Activated T-helper 1 cell treated with anti-CD3 and anti-CD28 coated beads, Interleukin-2, amount 50 U/mL, for 16 hours (primary cell): ENCODE measurements at regions not wholly inside any gene's neighbourhood (a gene's known extent, or its start where the extent isn't known, plus 50 kb on each side); places are given as distances from the start of the nearest gene placed in this dataset.
"Not testable (repeated sequence)": the region's sequence is repeated elsewhere in the genome, so short reads cannot be mapped to it uniquely, and the experiment has no call there.

Experiments
- DNase-seq, 2 donors: peaks; one replicate each; pipeline ENCODE4 v3.0.0-alpha.2; 2020; ENCODE audit warnings: low read depth in 1 of 2, low spot score in 1 of 2

DNA sequence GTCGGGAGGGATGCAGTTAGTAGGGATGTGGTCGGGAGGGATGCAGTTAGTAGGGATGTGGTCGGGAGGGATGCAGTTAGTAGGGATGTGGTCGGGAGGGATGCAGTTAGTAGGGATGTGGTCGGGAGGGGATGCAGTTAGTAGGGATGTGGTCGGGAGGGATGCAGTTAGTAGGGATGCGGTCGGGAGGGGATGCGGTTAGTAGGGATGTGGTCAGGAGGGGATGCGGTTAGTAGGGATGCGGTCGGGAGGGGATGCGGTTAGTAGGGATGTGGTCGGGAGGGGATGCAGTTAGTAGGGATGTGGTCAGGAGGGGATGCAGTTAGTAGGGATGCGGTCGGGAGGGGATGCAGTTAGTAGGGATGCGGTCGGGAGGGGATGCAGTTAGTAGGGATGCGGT is 96.2 kb downstream of the BDH1 start:
- not testable (repeated sequence) for DNase-seq

DNA sequence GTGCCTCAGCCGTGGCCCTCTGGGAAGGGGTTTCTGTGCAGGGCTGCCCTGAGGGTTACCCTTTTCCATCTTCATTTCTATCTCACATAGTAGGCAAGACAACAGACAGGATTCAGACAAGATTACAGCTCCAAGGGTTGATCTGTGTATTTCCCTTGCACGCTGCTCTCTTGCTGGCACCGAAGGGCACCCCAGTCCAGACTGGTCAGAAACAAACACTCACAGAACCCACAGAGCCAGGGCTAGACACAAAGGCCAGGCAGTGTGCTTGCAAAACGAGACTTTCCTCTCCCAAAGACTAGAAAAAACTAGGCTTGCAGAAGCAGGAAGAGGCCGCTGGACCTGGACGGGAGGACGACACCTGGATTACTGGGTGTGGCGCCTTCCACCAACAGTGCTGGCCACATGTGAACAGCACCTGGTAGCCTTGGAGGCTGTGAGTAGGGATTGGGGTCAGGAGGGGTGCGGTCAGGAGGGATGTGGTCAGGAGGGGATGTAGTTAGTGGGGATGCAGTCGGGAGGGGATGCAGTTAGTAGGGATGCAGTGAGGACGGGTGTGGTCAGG is 96.8 kb downstream of the BDH1 start:
- DNase-seq: no peak

DNA sequence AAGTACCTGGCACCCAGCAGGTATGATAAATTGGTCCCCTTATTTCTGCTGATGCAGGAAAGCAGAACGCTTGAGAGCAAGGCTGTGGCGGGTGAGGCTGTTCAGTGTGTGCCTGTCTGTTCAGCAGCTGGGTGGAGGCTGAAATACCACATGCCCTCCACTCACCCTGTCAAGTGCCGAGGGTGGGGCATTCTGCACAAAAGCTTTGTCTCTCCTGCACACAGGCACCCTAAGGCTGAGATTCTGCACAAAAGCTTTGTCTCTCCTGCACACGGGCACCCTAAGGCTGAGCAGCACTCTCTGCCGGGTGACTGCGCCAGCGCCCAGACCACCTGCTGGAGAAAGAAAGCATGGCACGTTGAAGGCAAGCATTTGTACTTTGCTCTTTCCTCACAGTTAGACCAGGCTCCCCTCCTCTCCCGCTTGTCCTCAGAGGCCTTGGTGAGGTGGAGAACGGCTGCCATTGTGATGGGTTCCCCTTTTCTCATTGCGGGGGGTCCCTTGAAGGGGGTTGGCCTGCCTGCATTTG is 97.5 kb downstream of the BDH1 start:
- peak in 1 of 2 donors; percentile 7 for DNase-seq

DNA sequence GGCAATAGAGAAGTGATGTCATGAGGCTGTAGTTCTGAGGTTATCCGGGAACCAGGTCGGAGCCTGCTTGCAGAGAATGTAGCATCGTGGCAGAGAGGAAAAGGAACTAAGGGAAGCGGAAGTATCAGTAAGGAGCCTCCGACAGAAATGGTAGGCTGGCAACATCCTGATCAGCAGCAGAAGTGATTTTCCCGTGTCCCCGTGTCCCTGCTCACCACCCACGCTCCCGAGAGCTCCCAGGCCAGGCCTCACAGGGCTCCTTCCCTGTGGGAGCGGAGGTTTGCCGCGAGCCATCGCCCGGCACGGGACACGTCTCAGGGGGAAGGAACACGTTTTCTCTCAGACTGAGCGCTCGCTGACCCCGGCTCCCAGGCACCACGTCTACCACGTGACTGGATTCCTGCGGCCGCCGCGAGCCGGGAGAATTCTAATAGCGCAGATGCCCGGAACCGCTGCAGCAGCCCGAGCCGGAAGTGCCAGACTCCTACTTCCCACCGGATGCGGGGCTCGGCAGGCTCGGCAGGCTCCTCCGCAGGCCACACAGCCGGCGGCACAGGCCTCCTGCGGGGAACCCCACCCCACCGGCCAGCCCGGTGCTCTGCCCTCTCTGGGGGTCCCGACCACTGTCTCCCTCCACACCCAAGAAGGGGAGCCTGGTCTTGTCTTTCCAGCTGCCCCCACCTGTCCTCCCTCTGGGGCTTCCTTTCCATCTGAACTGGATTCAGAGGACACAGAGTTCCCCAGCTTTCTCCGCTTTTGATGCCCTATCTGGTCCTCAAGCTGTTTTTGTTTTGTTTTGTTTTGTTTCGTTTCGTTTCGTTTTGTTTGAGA is 99.3 kb downstream of the BDH1 start:
- peak in 1 of 2 donors; percentile 5 for DNase-seq

DNA sequence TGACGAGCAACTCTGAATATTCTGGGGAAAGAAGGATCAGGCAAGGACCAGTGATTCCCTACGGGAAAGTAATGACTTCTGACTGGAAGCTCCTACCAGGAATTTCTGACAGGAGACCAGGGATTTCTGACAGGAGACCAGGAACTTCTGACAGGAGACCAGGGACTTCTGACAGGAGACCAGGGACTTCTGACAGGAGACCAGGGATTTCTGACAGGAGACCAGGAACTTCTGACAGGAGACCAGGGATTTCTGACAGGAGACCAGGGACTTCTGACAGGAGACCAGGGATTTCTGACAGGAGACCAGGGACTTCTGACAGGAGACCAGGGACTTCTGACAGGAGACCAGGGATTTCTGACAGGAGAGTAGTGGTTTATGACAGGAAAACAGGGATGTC is 100.9 kb downstream of the BDH1 start:
- not testable (repeated sequence) for DNase-seq

DNA sequence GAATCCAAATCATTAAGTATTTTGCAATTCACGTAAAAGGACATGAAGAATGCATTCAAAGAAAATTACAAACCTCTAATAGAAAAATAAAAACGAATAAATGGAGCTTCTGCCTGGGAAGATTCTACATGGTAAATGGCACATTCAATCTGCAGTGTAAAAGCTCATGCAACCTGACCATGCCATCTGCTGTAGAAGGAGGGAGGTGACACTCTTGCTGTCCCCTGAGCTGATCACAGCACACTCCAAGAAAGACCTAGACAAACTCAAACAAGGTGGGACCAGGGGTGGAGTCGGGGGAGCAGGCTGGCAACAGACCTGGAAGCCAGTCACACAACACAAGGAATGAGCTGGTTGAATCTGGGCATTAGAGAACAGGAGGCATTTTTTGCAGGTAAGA is 101.8 kb downstream of the BDH1 start:
- no peak for DNase-seq

DNA sequence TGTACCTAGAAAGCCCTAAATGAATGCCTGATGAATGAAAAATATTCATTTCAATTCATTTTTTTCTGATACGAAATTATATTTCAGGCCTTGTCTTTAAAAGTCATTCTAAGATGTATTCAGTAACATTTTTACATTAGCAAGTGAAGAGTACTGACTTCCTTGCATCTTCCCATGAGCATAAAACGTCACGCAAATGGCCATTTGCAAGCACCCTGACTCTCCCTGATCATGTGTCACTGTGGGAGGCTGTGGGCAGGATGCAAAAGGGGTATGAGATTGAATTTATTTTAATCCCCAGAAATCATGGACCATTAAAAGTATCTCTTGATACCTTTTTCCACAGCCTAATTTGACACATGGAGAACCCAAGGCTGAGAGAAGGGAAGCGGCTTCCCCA is 105.0 kb downstream of the BDH1 start:
- no peak for DNase-seq

DNA sequence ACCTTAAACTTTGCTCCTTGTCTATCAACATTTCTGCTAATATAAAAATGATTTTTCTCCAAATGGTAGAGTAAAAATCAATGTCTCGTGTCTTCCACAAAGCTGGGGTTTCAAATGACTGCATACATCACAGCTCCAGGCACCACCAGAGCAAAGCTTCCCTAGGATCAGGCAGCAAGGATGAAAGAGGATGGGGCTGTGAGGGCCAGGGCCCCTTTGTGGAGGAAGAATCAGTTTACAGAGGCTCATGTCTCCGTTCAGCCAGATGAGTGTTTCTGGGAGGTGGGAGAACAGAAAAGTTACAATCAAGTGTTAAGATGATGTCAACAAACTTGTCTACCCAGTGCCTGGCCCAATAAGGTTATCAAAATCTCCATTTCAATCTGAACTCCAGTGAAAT is 105.5 kb downstream of the BDH1 start:
- no peak for DNase-seq

DNA sequence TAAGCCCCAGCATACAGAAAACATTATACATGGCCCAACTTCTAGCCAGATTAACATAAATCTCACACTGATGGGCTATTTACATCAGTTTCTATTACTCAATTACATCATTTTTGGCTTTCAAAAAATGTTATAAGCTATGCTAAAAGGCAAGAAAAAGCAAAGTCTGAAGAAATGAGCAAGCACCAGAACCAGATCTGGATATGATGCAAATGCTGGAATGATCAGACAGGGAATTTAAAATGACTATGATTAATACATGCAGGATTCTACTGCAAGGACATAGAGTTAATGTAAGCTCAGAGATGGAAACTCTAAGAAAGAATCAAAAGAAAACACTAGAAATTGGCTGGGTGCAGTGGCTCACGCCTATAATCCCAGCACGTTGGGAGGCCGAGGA is 106.6 kb downstream of the BDH1 start:
- DNase-seq: not testable (repeated sequence)

DNA sequence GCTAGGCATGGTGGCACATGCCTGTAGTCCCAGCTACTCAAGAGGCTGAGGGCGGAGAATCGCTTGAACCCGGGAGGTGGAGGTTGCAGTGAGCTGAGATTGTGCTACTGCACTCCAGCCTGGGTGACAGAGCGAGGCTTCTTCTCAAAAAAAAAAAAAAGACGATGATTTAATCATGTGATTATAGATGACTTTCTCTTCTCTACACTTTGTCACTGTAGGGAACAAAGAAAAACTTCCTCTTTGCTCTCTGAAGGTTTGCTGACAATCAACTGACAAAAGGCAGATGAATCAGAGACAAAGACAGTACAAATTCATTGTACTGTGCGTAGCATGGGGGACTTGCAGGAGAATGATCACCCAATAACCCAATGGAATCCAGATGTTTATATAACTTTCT is 108.0 kb downstream of the BDH1 start:
- not testable (repeated sequence) for DNase-seq

DNA sequence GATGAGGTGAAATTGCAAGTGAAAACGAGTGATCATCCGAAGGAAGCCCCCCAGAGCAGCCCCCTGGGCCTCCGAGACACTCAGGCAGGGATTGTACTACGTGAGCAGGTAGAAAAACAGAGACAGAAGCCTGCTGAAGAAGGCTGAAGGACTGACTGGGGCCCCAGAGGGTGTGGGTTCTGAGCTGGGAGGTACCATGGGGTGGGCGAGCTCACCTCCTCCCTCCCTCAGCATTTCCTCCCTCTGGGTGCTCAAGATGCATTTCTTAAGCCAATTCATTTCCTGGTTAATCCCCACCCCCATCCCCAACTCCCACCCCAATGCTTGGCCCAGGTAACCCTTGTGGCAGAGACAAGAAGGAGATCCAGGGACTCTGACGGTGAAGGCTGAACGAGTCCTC is 108.7 kb downstream of the BDH1 start:
- DNase-seq: no peak

DNA sequence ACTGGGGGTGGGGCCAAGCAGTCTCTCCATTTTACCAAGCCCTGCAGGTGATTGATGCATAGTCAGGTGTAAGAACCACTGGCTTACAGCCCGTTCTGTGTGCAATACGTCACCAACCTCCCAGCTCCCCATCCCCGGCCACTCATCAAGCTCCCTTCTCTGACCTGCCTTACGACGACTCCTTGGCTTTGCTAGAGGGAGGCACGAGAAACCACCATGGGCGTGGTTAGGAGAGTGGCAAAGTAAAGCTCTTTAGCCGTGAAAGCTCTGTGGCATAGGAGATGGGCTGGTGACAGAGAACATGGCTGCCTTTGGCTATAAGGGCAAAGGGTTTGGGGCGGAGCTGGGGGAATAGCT is 109.1 kb downstream of the BDH1 start:
- no peak for DNase-seq

DNA sequence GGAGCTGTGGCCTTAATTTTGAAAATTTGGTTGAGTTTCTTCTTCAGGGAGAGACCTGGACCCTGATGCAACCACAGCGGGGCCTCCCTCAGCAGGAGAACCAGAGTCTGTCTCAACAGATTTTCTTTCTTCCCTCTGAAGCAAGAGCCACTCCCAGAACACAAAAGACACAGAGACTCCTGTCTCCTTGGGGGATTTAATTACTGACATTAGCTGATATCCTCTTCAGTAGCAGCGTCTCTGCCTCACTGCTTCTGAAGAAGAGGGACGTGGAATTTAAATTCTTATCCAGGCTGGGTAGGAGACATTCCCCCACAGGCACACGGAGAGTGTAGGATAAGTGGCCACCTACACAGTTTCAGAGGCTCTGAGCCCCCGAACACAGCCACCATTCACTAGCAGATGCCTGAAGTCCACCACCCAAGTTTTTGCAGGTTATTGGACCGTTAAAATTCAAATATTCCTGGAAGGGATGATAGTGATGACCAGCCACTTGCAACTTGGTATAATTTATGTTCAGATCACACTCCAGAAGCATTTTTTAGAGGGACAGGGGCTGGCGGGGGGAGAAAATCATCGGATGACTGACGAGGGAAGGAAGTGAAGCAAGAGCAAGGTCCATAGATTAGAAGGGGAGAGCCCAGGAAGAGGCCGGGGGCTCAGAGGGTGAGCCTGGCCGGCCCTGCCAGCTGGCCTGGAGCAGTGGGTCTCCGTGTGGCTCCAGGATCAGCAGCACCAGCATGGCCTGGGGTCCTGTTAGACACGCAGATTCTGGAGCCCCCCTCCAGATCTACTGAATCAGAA is 109.7 kb downstream of the BDH1 start:
- DNase-seq: no peak

DNA sequence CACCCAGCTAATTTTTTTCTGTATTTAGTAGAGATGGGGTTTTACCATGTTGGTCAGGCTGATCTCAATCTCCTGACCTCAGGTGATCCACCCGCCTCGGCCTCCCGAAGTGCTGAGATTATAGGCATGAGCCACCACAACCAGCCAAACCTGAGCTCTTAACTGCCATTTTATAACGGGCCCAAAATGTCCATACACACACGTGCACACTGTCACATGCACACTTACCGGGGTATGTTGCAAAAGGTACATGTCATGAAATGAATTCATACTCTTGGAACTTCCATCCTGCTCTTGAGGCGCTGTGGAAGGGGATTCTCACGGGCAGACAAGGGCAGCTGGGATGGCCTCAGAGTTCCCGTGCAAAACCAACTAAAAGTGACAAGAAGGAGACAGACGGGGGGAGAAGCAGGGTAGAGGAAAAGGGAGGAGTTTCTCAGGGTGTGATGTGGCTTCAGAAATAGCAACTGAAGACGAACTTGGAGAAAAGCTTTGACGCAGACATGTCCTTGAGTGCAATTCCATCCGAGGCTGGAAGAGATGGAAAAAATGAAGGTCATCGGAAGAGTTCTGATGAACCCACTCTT is 110.9 kb downstream of the BDH1 start:
- DNase-seq: no peak

DNA sequence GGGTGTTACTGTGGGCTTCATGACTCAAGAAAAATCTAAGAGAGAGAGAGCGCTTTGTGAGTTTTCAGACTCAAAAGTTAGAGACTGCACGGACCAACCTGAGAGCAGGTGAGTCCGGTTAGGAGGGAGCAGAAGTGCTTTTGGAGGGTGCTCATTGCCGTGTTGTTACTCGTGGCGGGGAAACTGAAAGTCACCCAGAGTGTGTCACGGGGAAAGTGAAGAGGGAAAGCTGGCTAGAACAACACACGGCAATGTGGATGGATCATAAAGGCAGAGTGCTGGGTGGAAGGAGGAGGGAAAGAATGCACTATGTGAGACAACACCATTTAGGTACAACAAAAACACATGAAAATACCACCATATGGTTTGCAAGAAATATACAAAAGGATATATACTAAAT is 112.3 kb downstream of the BDH1 start:
- DNase-seq: no peak

DNA sequence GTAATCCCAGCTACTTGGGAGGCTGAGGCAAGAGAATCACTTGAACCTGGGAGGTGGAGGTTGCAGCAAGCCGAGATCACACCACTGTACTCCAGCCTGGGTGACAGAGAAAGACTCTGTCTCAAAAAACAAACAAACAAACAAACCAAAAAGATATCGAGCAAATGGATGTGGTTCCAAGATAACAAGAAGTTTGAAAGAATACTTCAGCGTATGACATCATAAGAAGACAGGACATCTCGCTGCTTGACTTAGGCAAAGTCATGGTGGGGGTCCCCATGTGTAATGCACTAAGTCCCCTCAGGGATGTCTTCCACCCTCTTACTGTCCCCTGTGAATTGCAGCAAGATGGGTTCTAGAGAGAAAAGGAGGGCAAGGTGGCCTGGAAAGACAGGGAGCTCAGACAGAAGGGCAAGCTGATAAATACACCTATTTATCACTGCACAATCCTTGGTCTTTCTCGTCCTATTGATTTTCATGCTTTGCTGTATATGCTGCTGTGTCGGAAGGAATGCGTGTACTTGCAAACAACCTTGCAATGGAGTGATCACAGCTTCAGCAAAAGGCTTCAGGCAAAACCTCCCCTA is 115.0 kb downstream of the BDH1 start:
- DNase-seq: no peak

DNA sequence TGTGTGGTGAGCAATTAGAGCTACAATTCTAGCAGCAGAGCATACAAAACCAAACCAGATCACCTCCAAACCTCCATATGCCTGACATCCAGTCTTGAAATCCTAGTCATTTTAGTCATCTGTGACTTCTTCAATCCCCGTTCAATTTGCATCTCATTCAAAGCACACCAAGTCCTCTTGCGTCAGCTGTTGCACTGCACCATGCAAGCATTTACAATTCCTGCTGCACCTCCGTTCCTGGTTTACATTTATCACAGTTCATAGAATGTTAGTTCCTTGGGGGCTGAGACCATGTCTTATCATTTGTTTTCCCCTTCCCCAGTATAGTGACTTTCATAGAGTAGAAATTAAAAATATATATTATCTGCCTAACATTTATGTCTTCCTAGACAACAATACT is 116.9 kb downstream of the BDH1 start:
- DNase-seq: no peak

DNA sequence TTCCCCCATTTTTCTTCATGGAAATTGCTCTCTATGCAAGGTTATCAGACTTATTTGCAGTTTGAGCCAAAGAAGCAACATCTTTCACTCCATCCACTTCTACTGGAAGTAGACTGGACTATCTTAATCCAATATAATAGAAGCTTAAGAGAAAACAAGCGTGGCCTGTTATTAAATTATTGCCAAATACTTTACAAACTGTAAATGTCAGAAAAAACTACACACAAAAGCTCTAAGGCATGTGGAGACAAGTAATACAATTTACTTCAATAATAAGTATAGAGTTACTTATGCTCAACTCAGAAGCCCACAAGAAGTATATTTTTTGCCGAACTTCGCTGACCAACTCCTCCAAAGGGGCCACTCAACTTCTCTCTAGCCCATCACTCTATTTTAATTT is 120.3 kb downstream of the BDH1 start:
- no peak for DNase-seq

DNA sequence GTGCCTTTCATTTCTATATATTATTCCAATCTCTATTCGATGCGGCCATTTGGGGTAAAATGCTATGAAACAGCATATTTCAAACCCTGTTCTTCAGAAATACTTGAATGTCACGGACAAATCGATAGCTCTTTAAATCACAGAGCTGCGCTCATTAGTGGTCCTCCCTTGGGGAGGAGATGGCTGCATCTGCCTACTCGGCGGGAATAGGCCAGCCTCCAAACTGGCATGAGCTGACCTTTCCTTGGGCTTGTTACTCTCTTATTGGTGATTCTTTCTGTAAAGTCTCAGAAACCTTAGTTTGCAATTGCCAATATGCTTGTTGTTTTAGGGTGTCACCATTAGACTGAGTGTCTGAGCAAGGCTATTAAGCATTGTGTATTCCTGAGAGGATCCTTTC is 120.9 kb downstream of the BDH1 start:
- no peak for DNase-seq

DNA sequence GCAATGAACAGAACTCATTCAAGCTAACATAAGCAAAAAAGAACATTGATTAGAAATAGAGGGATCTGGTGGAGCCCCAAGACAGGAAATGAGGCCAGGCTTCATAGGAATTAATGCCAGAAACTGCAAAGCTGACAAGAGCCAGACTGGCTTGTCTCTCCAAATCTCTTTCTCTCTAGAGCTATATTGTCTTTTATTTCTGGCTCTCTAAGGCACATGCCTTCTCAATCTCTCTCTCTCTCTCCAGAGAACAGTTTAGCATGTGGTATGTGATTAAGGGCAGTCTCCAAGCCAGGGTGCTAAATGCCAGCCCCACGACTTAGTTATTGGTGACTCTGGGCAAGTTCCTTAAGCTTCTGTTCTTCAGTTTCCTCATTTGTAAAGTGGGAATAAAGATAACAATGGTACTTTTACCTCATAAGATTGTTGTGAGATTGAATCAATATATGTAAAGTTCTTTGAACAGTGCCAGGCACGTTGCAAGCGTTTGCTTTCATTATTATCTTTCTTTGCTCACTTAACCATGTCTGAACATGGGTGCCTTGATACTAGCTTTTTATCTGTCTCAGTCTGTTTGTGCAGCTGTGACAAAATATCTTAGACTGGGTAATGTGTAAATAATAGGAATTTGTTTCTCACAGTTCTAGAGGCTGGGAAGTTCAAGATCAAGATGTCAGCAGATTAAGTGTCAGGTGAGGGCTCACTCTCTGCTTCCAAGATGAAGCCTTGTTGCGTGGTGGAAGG is 123.2 kb downstream of the BDH1 start:
- no peak for DNase-seq
